ENCODE measurements at regions not wholly inside any gene's neighbourhood (a gene's known extent, or its start where the extent isn't known, plus 50 kb on each side); places are given as distances from the start of the nearest gene placed in this dataset.

GRCh38 chr1:38452246-38452645 is 405.7 kb upstream of the POU3F1 start:
- no peak for TF ChIP-seq CTCF (IDR thresholded peaks at IDR 0.05)
- TF ChIP-seq POLR2A (IDR thresholded peaks at IDR 0.05): no peak
- no peak for TF ChIP-seq POLR2AphosphoS5 (IDR thresholded peaks at IDR 0.05)

All from breast epithelium (tissue), 3 donors.